ENCODE measurements at regions not wholly inside any gene's neighbourhood (a gene's known extent, or its start where the extent isn't known, plus 50 kb on each side); places are given as distances from the start of the nearest gene placed in this dataset.

DNA sequence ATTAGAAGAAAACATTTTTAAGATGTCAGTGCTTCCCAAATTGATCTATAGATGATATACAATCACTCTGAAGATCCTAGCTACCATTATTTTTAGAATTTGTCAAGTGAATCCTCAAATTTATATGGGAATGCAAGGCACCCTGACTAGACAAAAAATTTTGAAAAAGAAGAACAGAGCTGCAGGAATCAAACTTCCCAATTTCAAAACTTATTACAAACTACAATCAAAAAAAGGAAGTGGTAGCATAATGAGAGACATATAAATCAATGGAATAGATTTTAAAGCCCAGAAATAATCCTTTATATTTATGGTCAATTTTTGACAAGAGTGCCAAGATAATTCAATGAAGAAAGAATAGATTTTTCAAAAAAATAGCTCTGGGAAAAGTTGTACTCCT is 198.3 kb upstream of the KCNJ16 start (continued):
- TF ChIP-seq ZNF639 (CRISPR knock-in tag; conservative IDR thresholded peaks at IDR 0.05 in 1 of 2, IDR thresholded peaks at IDR 0.05 in 1 of 2) (no peak), GMEB1 (CRISPR knock-in tag; IDR thresholded peaks at IDR 0.05) (no peak), LCOR (CRISPR knock-in tag; IDR thresholded peaks at IDR 0.05) (no peak)
- TF ChIP-seq, protein P1, sequence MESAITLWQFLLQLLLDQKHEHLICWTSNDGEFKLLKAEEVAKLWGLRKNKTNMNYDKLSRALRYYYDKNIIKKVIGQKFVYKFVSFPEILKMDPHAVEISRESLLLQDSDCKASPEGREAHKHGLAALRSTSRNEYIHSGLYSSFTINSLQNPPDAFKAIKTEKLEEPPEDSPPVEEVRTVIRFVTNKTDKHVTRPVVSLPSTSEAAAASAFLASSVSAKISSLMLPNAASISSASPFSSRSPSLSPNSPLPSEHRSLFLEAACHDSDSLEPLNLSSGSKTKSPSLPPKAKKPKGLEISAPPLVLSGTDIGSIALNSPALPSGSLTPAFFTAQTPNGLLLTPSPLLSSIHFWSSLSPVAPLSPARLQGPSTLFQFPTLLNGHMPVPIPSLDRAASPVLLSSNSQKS (CRISPR knock-in tag; IDR thresholded peaks at IDR 0.05), result no peak

GRCh38 chr17:69878661-69879060 is 196.4 kb upstream of the KCNJ16 start:
- POLR2A ChIA-PET, result no interaction called here
- intact Hi-C loops (cut with micrococcal nuclease) (no loop called here), in situ Hi-C loops (cut with MboI) (no loop called here)
- no TSS peak for BruUV-seq (replicated peaks)
- Histone ChIP-seq H4K20me1 (replicated peaks; ENCODE audit: control insufficient read depth, insufficient read depth, low read length) (no peaks in the 10 kb centered on the region), H3K9ac (ENCODE audit: insufficient read depth in 1 of 2, low read depth in 2 of 2, low read length in 2 of 2) (no peak overlapping the region), H3K27ac (ENCODE audit: extremely low read depth, low read depth, low read length) (no peak overlapping the region), H3K9me3 (replicated peaks; ENCODE audit: control insufficient read depth, insufficient read depth, low read depth, low read length) (0 out of 2 replicates have a peak, but pooled peaks cover 2% of the 10 kb centered on the region), H3K4me1 (replicated peaks in 1 of 2; ENCODE audit: control insufficient read depth in 2 of 2, insufficient read depth in 2 of 2, low read length in 2 of 2) (peaks cover 0 to 3% of the 10 kb centered on the region in 2 experiments; a peak in 2 of 5 replicates), H2AFZ (ENCODE audit: low read depth, low read length) (no peak overlapping the region), H3K36me3 (ENCODE audit: control insufficient read depth, insufficient read depth, low read length) (no peaks in the 10 kb centered on the region), H3K9me1 (ENCODE audit: control insufficient read depth, insufficient read depth, low read length) (no peaks in the 10 kb centered on the region), H3K27me3 (ENCODE audit: control insufficient read depth in 2 of 2, insufficient read depth in 2 of 2, low read length in 2 of 2) (no peaks in the 10 kb centered on the region), H3K4me2 (ENCODE audit: insufficient read depth, low read length) (no peak overlapping the region), H3K79me2 (ENCODE audit: control insufficient read depth, insufficient read depth, low read length) (no peaks in the 10 kb centered on the region), H3K4me3 (no peak overlapping the region)
- 8% methylated on average over 2 of the region's 2 CpGs for WGBS (ENCODE audit: insufficient coverage, low coverage, missing lambda C conversion rate)
- no peak for ATAC-seq
- no peak for FAIRE-seq
- CTCF ChIA-PET (ENCODE audit: low intra/inter-chr PET ratio), result no interaction called here
- DNase-seq (ENCODE audit: extremely low read depth in 1 of 4, low spot score in 3 of 4), result no peak
- TF ChIP-seq ZNF699 (CRISPR knock-in tag; IDR thresholded peaks at IDR 0.05; ENCODE audit: insufficient replicate concordance) (no peak), PHF8 (IDR thresholded peaks at IDR 0.05; ENCODE audit: borderline replicate concordance, low read length) (no peak), ETS1 (conservative IDR thresholded peaks at IDR 0.05; ENCODE audit: control insufficient read depth, low read depth, low read length) (no peak), PHTF2 (CRISPR knock-in tag; IDR thresholded peaks at IDR 0.05) (no peak)

Measured in K562 (cell line).